GM12878 (cell line): ENCODE measurements at regions not wholly inside any gene's neighbourhood (a gene's known extent, or its start where the extent isn't known, plus 50 kb on each side); places are given as distances from the start of the nearest gene placed in this dataset.

ENCODE experiments used
- ATAC-seq: fragments of 200-7000 bp; cut with Tn5 transposase; 3 replicates; pipeline ENCODE4 v1.9.1; 2020; ENCODE audit warnings: mild to moderate bottlenecking, moderate library complexity
- BruUV-seq: library from RNA; stranded (reverse); fragments of 400-500 nt; replicated peaks from 2 replicates; lab custom pipeline; 2021; lab: Mats Ljungman, UMichigan
- CTCF ChIA-PET: fragments of 300-600 bp; sonication (Branson Sonifier 250); formaldehyde crosslinking; extraction: SDS; loops from one replicate; lab custom pipeline; 2021; ENCODE audit warnings: inconsistent platforms; lab: Yijun Ruan, JAX
- POLR2A ChIA-PET: fragments of 350-600 bp; formaldehyde crosslinking; extraction: SDS; loops from one replicate; lab custom pipeline; 2021; ENCODE audit warnings: inconsistent platforms; lab: Charles Lee
- RAD21 ChIA-PET: fragments of 300-600 bp; sonication (Branson Sonifier 250); formaldehyde crosslinking; loops from one replicate; lab custom pipeline; 2023; ENCODE audit warnings: antibody characterized with exemption; ENCODE audit not compliant: unreplicated experiment; lab: Charles Lee
- SMC1A ChIA-PET: fragments of 300-600 bp; sonication (Branson Sonifier 250); formaldehyde crosslinking; loops from one replicate; lab custom pipeline; 2023; ENCODE audit not compliant: unreplicated experiment, uncharacterized antibody; lab: Charles Lee
- DNase-seq: peaks from one replicate; pipeline ENCODE4 v3.0.0-alpha.2; 2011; ENCODE audit warnings: low read depth, low spot score
- FAIRE-seq: peaks from 3 replicates; lab custom pipeline; 2011; peaks lifted over from hg19 to GRCh38; lab: Jason Lieb, UNC
- H2AFZ ChIP-seq: 2 replicates; pipeline ENCODE4 v1.6.0; 2011; ENCODE audit warnings: low read depth, low read length, control low read depth; ENCODE audit not compliant: control insufficient read depth
- H3K27ac ChIP-seq: 2 replicates; pipeline ENCODE4 v1.5.1; 2011; ENCODE audit warnings: control low read depth; ENCODE audit not compliant: control insufficient read depth, insufficient read depth
- H3K27me3 ChIP-seq, 2 experiments: replicated peaks in 1 of 2; 2 replicates each; pipeline versions ENCODE4 v1.6.0 to v1.6.1; 2011; ENCODE audit warnings: low read length in 1 of 2; ENCODE audit not compliant: control insufficient read depth in 2 of 2, insufficient read depth in 2 of 2
- H3K36me3 ChIP-seq, 2 experiments: 2 replicates each; pipeline ENCODE4 v1.5.1; 2011; ENCODE audit warnings: low read length in 1 of 2; ENCODE audit not compliant: control insufficient read depth in 2 of 2, insufficient read depth in 2 of 2
- H3K4me1 ChIP-seq: 2 replicates; pipeline ENCODE4 v1.6.1; 2011; ENCODE audit warnings: mild to moderate bottlenecking, low read length, moderate library complexity, mixed read lengths; ENCODE audit not compliant: control insufficient read depth, insufficient read depth
- H3K4me2 ChIP-seq: 2 replicates; pipeline ENCODE4 v1.6.0; 2011; ENCODE audit warnings: control low read depth; ENCODE audit not compliant: control insufficient read depth, insufficient read depth
- H3K4me3 ChIP-seq: fragments of 200-600 bp; sonication (generic); 2 replicates; pipeline ENCODE4 v1.5.1; 2016
- H3K79me2 ChIP-seq: 2 replicates; pipeline ENCODE4 v1.6.0; 2011; ENCODE audit warnings: low read length; ENCODE audit not compliant: control insufficient read depth, insufficient read depth
- H3K9ac ChIP-seq: 2 replicates; pipeline ENCODE4 v1.8.0; 2011; ENCODE audit warnings: low read length, control low read depth, mixed read lengths; ENCODE audit not compliant: control insufficient read depth, insufficient read depth
- H3K9me3 ChIP-seq: replicated peaks from 3 replicates; pipeline ENCODE4 v1.5.1; 2011; ENCODE audit warnings: mild to moderate bottlenecking, low read length; ENCODE audit not compliant: control insufficient read depth, insufficient read depth
- H4K20me1 ChIP-seq: 2 replicates; pipeline ENCODE4 v1.6.0; 2011; ENCODE audit not compliant: control insufficient read depth, insufficient read depth
- CHD2 ChIP-seq: IDR thresholded peaks from 2 replicates; pipeline ENCODE4 v1.6.1; 2011; ENCODE audit warnings: low read depth, low read length, improper control_type of control experiment, borderline replicate concordance
- SMAD5 ChIP-seq: IDR thresholded peaks from 2 replicates; pipeline ENCODE4 v1.6.1; 2016; ENCODE audit warnings: antibody characterized with exemption, low read depth
- SMC3 ChIP-seq: IDR thresholded peaks from 2 replicates; pipeline ENCODE4 v1.6.1; 2011; ENCODE audit warnings: low read length, improper control_type of control experiment, borderline replicate concordance
- TARDBP ChIP-seq: IDR thresholded peaks from 2 replicates; pipeline ENCODE4 v1.6.1; 2016; ENCODE audit warnings: borderline replicate concordance
- TBL1XR1 ChIP-seq: IDR thresholded peaks from 2 replicates; pipeline ENCODE4 v1.6.1; 2012; ENCODE audit warnings: low read depth, low read length, improper control_type of control experiment
- YBX1 ChIP-seq: fragments of 450-650 bp; IDR thresholded peaks from 2 replicates; pipeline ENCODE4 v1.6.1; 2016; ENCODE audit warnings: antibody characterized with exemption
- ZBTB33 ChIP-seq: fragments of 450-650 bp; IDR thresholded peaks from 2 replicates; pipeline ENCODE4 v1.6.1; 2017; ENCODE audit warnings: mild to moderate bottlenecking
- ZNF217 ChIP-seq: fragments of 450-650 bp; IDR thresholded peaks from 2 replicates; pipeline ENCODE4 v1.6.1; 2017; ENCODE audit warnings: antibody characterized with exemption, mild to moderate bottlenecking
- ZNF24 ChIP-seq: fragments of 450-650 bp; IDR thresholded peaks from 2 replicates; pipeline ENCODE4 v1.6.1; 2017; ENCODE audit warnings: antibody characterized with exemption, mild to moderate bottlenecking
- WGBS: methylation state at CpG from one replicate; pipeline ENCODE4 v1.1.6; 2016; ENCODE audit warnings: low lambda C conversion rate; ENCODE audit not compliant: insufficient replicate concordance, insufficient coverage; ENCODE audit errors: missing lambda C conversion rate; 5-methylcytosine and 5-hydroxymethylcytosine counted together
- in situ Hi-C: fragments of 300-500 bp; cut with MboI; formaldehyde crosslinking; loops from 9 replicates; pipeline ENCODE4 v1.14.3; 2018; ENCODE audit warnings: mixed read lengths
- intact Hi-C: fragments of 100-400 bp; cut with micrococcal nuclease; formaldehyde crosslinking; loops from one replicate; pipeline ENCODE4 v1.14.2; 2022; ENCODE audit not compliant: unreplicated experiment
- TF ChIP-seq, protein P1 (sequence below): fragments of 150-350 bp; IDR thresholded peaks from 2 replicates; pipeline ENCODE4 v1.6.1; 2016; ENCODE audit warnings: low read depth, low read length

- POLR2A ChIA-PET: no interaction called here
- DNase-seq: no peak
- no peaks in the 10 kb centered on the region; a peak in 1 of 4 replicates for H3K27me3 ChIP-seq
- TF ChIP-seq SMAD5 (no peak), CHD2 (no peak), SMC3 (no peak), ZBTB33 (no peak), YBX1 (no peak), TBL1XR1 (no peak), ZNF217 (no peak), ZNF24 (no peak), TARDBP (no peak)
- TF ChIP-seq, protein P1, sequence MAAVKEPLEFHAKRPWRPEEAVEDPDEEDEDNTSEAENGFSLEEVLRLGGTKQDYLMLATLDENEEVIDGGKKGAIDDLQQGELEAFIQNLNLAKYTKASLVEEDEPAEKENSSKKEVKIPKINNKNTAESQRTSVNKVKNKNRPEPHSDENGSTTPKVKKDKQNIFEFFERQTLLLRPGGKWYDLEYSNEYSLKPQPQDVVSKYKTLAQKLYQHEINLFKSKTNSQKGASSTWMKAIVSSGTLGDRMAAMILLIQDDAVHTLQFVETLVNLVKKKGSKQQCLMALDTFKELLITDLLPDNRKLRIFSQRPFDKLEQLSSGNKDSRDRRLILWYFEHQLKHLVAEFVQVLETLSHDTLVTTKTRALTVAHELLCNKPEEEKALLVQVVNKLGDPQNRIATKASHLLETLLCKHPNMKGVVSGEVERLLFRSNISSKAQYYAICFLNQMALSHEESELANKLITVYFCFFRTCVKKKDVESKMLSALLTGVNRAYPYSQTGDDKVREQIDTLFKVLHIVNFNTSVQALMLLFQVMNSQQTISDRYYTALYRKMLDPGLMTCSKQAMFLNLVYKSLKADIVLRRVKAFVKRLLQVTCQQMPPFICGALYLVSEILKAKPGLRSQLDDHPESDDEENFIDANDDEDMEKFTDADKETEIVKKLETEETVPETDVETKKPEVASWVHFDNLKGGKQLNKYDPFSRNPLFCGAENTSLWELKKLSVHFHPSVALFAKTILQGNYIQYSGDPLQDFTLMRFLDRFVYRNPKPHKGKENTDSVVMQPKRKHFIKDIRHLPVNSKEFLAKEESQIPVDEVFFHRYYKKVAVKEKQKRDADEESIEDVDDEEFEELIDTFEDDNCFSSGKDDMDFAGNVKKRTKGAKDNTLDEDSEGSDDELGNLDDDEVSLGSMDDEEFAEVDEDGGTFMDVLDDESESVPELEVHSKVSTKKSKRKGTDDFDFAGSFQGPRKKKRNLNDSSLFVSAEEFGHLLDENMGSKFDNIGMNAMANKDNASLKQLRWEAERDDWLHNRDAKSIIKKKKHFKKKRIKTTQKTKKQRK: no peak
- TF ChIP-seq, all 136 proteins: peak for 0
- in situ Hi-C loops: no loop called here
- WGBS: 16% methylated on average over 4 of the region's 4 CpGs
- Histone ChIP-seq H3K4me2 (no peak overlapping the region), H3K79me2 (no peaks in the 10 kb centered on the region), H3K9ac (no peak overlapping the region), H2AFZ (no peak overlapping the region), H3K27ac (no peak overlapping the region), H4K20me1 (no peaks in the 10 kb centered on the region), H3K4me1 (no peaks in the 10 kb centered on the region), H3K4me3 (no peak overlapping the region), H3K9me3 (no peaks in the 10 kb centered on the region), H3K36me3 (no peaks in the 10 kb centered on the region)
- FAIRE-seq (no peak), ATAC-seq (no peak)
- RAD21 ChIA-PET: no interaction called here
- intact Hi-C loops: loop anchor here (5.0 kb wide), 1 partner anchor 186 kb away; no protein-coding TSS in a partner anchor
- CTCF ChIA-PET: no interaction called here
- SMC1A ChIA-PET: no interaction called here
- no TSS peak for BruUV-seq
These were observed 184.0 kb upstream of the GDNF start for GRCh38 chr5:38023799-38024198.
